ENCODE measurements at regions not wholly inside any gene's neighbourhood (a gene's known extent, or its start where the extent isn't known, plus 50 kb on each side); places are given as distances from the start of the nearest gene placed in this dataset.

GRCh38 chr6:8655670-8656454 is 220.5 kb upstream of the SLC35B3 start:
- TF ChIP-seq CTCF (IDR thresholded peaks at IDR 0.05; ENCODE audit: control extremely low read depth, extremely low read depth) = no peak
- H3K9me3 ChIP-seq (ENCODE audit: control insufficient read depth in 4 of 4, insufficient read depth in 3 of 4, low read length in 3 of 4) = peaks cover 0 to 2% (median 0%) of the 10 kb centered on the region in 4 donors
- 73 to 74% methylated on average over 5 of the region's 5 CpGs for WGBS, 2 donors

GRCh38 chr6:8652710-8653109 is 217.4 kb upstream of the SLC35B3 start:
- Histone ChIP-seq H3K36me3 (ENCODE audit: control insufficient read depth in 4 of 4, insufficient read depth in 4 of 4, low read length in 4 of 4) (peaks cover 0 to 3% (median 0%) of the 10 kb centered on the region in 4 donors), H3K9ac (ENCODE audit: insufficient read depth in 1 of 2, low read length in 2 of 2) (no peak overlapping the region), H3K27me3 (ENCODE audit: control insufficient read depth in 3 of 3, insufficient read depth in 3 of 3, low read length in 2 of 3) (no peaks in the 10 kb centered on the region), H3K4me3 (no peak overlapping the region), H3K9me3 (ENCODE audit: control insufficient read depth in 4 of 4, insufficient read depth in 3 of 4, low read length in 3 of 4) (peaks cover 0 to 2% (median 0%) of the 10 kb centered on the region in 4 donors), H3K4me1 (ENCODE audit: control insufficient read depth in 5 of 5, insufficient read depth in 5 of 5, low read length in 5 of 5) (peaks cover 0 to 3% (median 0%) of the 10 kb centered on the region in 5 donors), H3K27ac (ENCODE audit: low read depth in 1 of 2, low read length in 1 of 2) (no peak overlapping the region)
- DNase-seq = no peak
- 73 to 75% methylated on average over 3 of the region's 3 CpGs for WGBS, 2 donors
- no peak for TF ChIP-seq CTCF (IDR thresholded peaks at IDR 0.05; ENCODE audit: control extremely low read depth, extremely low read depth)
- ATAC-seq (ENCODE audit: insufficient read depth, low FRiP score) = no peak

More at GRCh38 chr6:8655670-8656454, 220.5 kb upstream of the SLC35B3 start:
- Histone ChIP-seq H3K36me3 (ENCODE audit: control insufficient read depth in 4 of 4, insufficient read depth in 4 of 4, low read length in 4 of 4) (no peaks in the 10 kb centered on the region), H3K4me1 (ENCODE audit: control insufficient read depth in 5 of 5, insufficient read depth in 5 of 5, low read length in 5 of 5) (peaks cover 0 to 9% (median 0%) of the 10 kb centered on the region in 5 donors), H3K4me3 (no peak overlapping the region), H3K27me3 (ENCODE audit: control insufficient read depth in 3 of 3, insufficient read depth in 3 of 3, low read length in 2 of 3) (no peaks in the 10 kb centered on the region), H3K9ac (ENCODE audit: insufficient read depth in 1 of 2, low read length in 2 of 2) (no peak overlapping the region), H3K27ac (ENCODE audit: low read depth in 1 of 2, low read length in 1 of 2) (no peak overlapping the region)
- no peak for ATAC-seq (ENCODE audit: insufficient read depth, low FRiP score)
- DNase-seq = no peak

- Histone ChIP-seq H3K27ac (ENCODE audit: low read depth in 1 of 2, low read length in 1 of 2) (no peak overlapping the region), H3K36me3 (ENCODE audit: control insufficient read depth in 4 of 4, insufficient read depth in 4 of 4, low read length in 4 of 4) (peaks cover 0 to 3% (median 0%) of the 10 kb centered on the region in 4 donors), H3K27me3 (ENCODE audit: control insufficient read depth in 3 of 3, insufficient read depth in 3 of 3, low read length in 2 of 3) (no peaks in the 10 kb centered on the region), H3K4me1 (ENCODE audit: control insufficient read depth in 5 of 5, insufficient read depth in 5 of 5, low read length in 5 of 5) (peaks cover 0 to 3% (median 0%) of the 10 kb centered on the region in 5 donors), H3K9ac (ENCODE audit: insufficient read depth in 1 of 2, low read length in 2 of 2) (no peak overlapping the region), H3K4me3 (no peak overlapping the region), H3K9me3 (ENCODE audit: control insufficient read depth in 4 of 4, insufficient read depth in 3 of 4, low read length in 3 of 4) (peaks cover 0 to 2% (median 0%) of the 10 kb centered on the region in 4 donors)
- WGBS, 2 donors = 85 to 89% methylated on average over 4 of the region's 4 CpGs
- ATAC-seq (ENCODE audit: insufficient read depth, low FRiP score) = no peak
- no peak for DNase-seq
- no peak for TF ChIP-seq CTCF (IDR thresholded peaks at IDR 0.05; ENCODE audit: control extremely low read depth, extremely low read depth)
Observed at GRCh38 chr6:8651998-8652397, 216.7 kb upstream of the SLC35B3 start.
